ENCODE measurements at regions not wholly inside any gene's neighbourhood (a gene's known extent, or its start where the extent isn't known, plus 50 kb on each side); places are given as distances from the start of the nearest gene placed in this dataset.
"Not testable (repeated sequence)": the region's sequence is repeated elsewhere in the genome, so short reads cannot be mapped to it uniquely, and the experiment has no call there.

DNA sequence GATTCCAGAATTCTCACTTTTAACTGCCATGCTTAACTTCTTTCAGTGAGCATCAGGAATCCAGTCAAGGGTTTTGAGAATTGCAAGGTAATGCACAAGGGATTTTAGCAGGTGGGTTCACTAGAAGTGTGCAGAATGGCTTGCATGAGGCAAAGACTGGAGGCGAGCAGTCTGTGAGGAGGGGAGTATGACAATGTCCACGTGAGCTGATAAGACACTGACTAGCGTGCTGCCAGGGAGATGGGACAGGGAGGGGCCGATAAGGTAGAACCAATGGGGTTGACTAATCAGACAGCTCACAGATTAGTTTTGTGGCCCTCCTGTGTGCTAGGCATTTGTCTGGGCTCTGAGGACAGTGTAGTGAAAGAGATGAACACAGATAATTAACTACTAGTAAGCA is 102.0 kb upstream of the DAZL start:
- Histone ChIP-seq H3K79me2 (ENCODE audit: control insufficient read depth, insufficient read depth, low read length) (no peaks in the 10 kb centered on the region), H3K9me3 (ENCODE audit: control extremely low read depth in 1 of 3, control insufficient read depth in 2 of 3, insufficient read depth in 1 of 3, low read length in 2 of 3) (no peaks in the 10 kb centered on the region), H3K4me2 (replicated peaks; ENCODE audit: low read depth, low read length, poor library complexity, severe bottlenecking) (no peak overlapping the region), H2AFZ (ENCODE audit: insufficient read depth, low read depth, low read length, poor library complexity, severe bottlenecking) (no peak overlapping the region), H3K4me3 (ENCODE audit: control extremely low read depth in 1 of 5, extremely low read depth in 1 of 5, insufficient read depth in 1 of 5, low read depth in 2 of 5, low read length in 4 of 5) (no peak overlapping the region), H3K27ac (ENCODE audit: low read length in 2 of 2) (no peak overlapping the region), H3K4me1 (ENCODE audit: control insufficient read depth in 2 of 2, insufficient read depth in 2 of 2, low read length in 2 of 2) (no peaks in the 10 kb centered on the region), H3K9ac (ENCODE audit: low read length) (no peak overlapping the region), H3K27me3 (replicated peaks in 1 of 4; ENCODE audit: control extremely low read depth in 1 of 4, control insufficient read depth in 3 of 4, insufficient read depth in 4 of 4, low read length in 3 of 4) (no peaks in the 10 kb centered on the region), H4K20me1 (ENCODE audit: control insufficient read depth, insufficient read depth, low read length, poor library complexity, severe bottlenecking) (no peaks in the 10 kb centered on the region), H3K36me3 (replicated peaks in 1 of 2; ENCODE audit: control extremely low read depth in 1 of 2, control insufficient read depth in 1 of 2, extremely low read depth in 1 of 2, insufficient read depth in 2 of 2, low read length in 1 of 2) (no peaks in the 10 kb centered on the region)
- Mint-ChIP-seq H3K9me3 (ENCODE audit: insufficient read depth) (no peaks in the 10 kb centered on the region), H3K27me3 (peaks cover 19% of the 10 kb centered on the region), H3K4me1 (peaks cover 6% of the 10 kb centered on the region), H3K4me3 (no peak overlapping the region), H3K27ac (no peak overlapping the region)
- ATAC-seq (ENCODE audit: low read depth), result no peak
- POLR2A ChIA-PET, result no interaction called here
- intact Hi-C loops (cut with micrococcal nuclease), result no loop called here
- CTCF ChIA-PET, result no interaction called here
- no peak for DNase-seq
- 53% methylated on average over 4 of the region's 4 CpGs for WGBS (ENCODE audit: insufficient coverage)
- TF ChIP-seq EZH2 (IDR thresholded peaks at IDR 0.05; ENCODE audit: borderline replicate concordance, insufficient read depth, low read depth, low read length, poor library complexity, severe bottlenecking), result no peak
- TF ChIP-seq, protein P1, sequence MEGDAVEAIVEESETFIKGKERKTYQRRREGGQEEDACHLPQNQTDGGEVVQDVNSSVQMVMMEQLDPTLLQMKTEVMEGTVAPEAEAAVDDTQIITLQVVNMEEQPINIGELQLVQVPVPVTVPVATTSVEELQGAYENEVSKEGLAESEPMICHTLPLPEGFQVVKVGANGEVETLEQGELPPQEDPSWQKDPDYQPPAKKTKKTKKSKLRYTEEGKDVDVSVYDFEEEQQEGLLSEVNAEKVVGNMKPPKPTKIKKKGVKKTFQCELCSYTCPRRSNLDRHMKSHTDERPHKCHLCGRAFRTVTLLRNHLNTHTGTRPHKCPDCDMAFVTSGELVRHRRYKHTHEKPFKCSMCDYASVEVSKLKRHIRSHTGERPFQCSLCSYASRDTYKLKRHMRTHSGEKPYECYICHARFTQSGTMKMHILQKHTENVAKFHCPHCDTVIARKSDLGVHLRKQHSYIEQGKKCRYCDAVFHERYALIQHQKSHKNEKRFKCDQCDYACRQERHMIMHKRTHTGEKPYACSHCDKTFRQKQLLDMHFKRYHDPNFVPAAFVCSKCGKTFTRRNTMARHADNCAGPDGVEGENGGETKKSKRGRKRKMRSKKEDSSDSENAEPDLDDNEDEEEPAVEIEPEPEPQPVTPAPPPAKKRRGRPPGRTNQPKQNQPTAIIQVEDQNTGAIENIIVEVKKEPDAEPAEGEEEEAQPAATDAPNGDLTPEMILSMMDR (IDR thresholded peaks at IDR 0.05), result no peak

DNA sequence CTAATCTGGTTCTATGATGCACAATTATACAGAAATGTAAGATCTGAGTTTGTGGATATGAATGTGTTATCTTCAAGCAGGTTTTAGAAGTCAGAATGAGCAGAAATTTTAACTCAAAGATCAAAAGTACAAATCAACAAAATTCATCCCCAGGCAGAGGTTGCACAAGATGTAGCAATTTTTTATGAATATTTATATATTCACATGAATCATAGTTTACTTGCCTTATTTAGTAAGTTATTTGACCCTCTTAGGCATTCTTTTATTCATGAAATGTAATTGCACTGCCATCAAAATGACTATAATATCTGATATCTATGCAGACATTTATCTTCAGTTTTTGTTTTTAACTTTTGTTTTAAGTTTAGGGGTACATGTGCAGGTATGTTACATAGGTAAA is 103.1 kb upstream of the DAZL start:
- Histone ChIP-seq H3K27me3 (replicated peaks in 1 of 4; ENCODE audit: control extremely low read depth in 1 of 4, control insufficient read depth in 3 of 4, insufficient read depth in 4 of 4, low read length in 3 of 4) (no peaks in the 10 kb centered on the region), H3K27ac (ENCODE audit: low read length in 2 of 2) (no peak overlapping the region), H3K9me3 (ENCODE audit: control extremely low read depth in 1 of 3, control insufficient read depth in 2 of 3, insufficient read depth in 1 of 3, low read length in 2 of 3) (peaks cover 0 to 3% (median 0%) of the 10 kb centered on the region in 3 donors), H2AFZ (ENCODE audit: insufficient read depth, low read depth, low read length, poor library complexity, severe bottlenecking) (no peak overlapping the region), H3K9ac (ENCODE audit: low read length) (no peak overlapping the region), H3K79me2 (ENCODE audit: control insufficient read depth, insufficient read depth, low read length) (no peaks in the 10 kb centered on the region), H4K20me1 (ENCODE audit: control insufficient read depth, insufficient read depth, low read length, poor library complexity, severe bottlenecking) (no peaks in the 10 kb centered on the region), H3K4me2 (replicated peaks; ENCODE audit: low read depth, low read length, poor library complexity, severe bottlenecking) (no peak overlapping the region), H3K4me3 (ENCODE audit: control extremely low read depth in 1 of 5, extremely low read depth in 1 of 5, insufficient read depth in 1 of 5, low read depth in 2 of 5, low read length in 4 of 5) (no peak overlapping the region), H3K36me3 (replicated peaks in 1 of 2; ENCODE audit: control extremely low read depth in 1 of 2, control insufficient read depth in 1 of 2, extremely low read depth in 1 of 2, insufficient read depth in 2 of 2, low read length in 1 of 2) (no peaks in the 10 kb centered on the region), H3K4me1 (ENCODE audit: control insufficient read depth in 2 of 2, insufficient read depth in 2 of 2, low read length in 2 of 2) (no peaks in the 10 kb centered on the region)
- peaks cover 18% of the 10 kb centered on the region for H3K27me3 Mint-ChIP-seq
- CTCF ChIA-PET, result no interaction called here
- no peak overlapping the region for H3K27ac Mint-ChIP-seq
- ATAC-seq (ENCODE audit: low read depth) (no peak), DNase-seq (no peak)
- H3K4me1 Mint-ChIP-seq, result peaks cover 6% of the 10 kb centered on the region
- intact Hi-C loops (cut with micrococcal nuclease), result no loop called here
- no peak overlapping the region for H3K4me3 Mint-ChIP-seq
- POLR2A ChIA-PET, result no interaction called here
- TF ChIP-seq, protein P1 (IDR thresholded peaks at IDR 0.05), result no peak
- TF ChIP-seq EZH2 (IDR thresholded peaks at IDR 0.05; ENCODE audit: borderline replicate concordance, insufficient read depth, low read depth, low read length, poor library complexity, severe bottlenecking), result no peak
- no peaks in the 10 kb centered on the region for H3K9me3 Mint-ChIP-seq (ENCODE audit: insufficient read depth)

GRCh38 chr3:16711691-16712090 is 106.5 kb upstream of the DAZL start:
- H3K4me1 Mint-ChIP-seq; POLR2A ChIA-PET; H3K4me3 Mint-ChIP-seq; H3K9me3 Mint-ChIP-seq (ENCODE audit: insufficient read depth); H3K4me3 ChIP-seq (ENCODE audit: control extremely low read depth in 1 of 5, extremely low read depth in 1 of 5, insufficient read depth in 1 of 5, low read depth in 2 of 5, low read length in 4 of 5); H3K27ac ChIP-seq (ENCODE audit: low read length in 2 of 2); DNase-seq; H3K9ac ChIP-seq (ENCODE audit: low read length); intact Hi-C loops (cut with micrococcal nuclease); H4K20me1 ChIP-seq (ENCODE audit: control insufficient read depth, insufficient read depth, low read length, poor library complexity, severe bottlenecking); H3K27ac Mint-ChIP-seq; H3K36me3 ChIP-seq (replicated peaks in 1 of 2; ENCODE audit: control extremely low read depth in 1 of 2, control insufficient read depth in 1 of 2, extremely low read depth in 1 of 2, insufficient read depth in 2 of 2, low read length in 1 of 2); H2AFZ ChIP-seq (ENCODE audit: insufficient read depth, low read depth, low read length, poor library complexity, severe bottlenecking); H3K4me1 ChIP-seq (ENCODE audit: control insufficient read depth in 2 of 2, insufficient read depth in 2 of 2, low read length in 2 of 2); H3K79me2 ChIP-seq (ENCODE audit: control insufficient read depth, insufficient read depth, low read length); CTCF ChIA-PET; ATAC-seq (ENCODE audit: low read depth); H3K27me3 ChIP-seq (replicated peaks in 1 of 4; ENCODE audit: control extremely low read depth in 1 of 4, control insufficient read depth in 3 of 4, insufficient read depth in 4 of 4, low read length in 3 of 4); H3K4me2 ChIP-seq (replicated peaks; ENCODE audit: low read depth, low read length, poor library complexity, severe bottlenecking): not testable (repeated sequence)
- peaks cover 28% of the 10 kb centered on the region for H3K27me3 Mint-ChIP-seq
- 88% methylated on average over 1 of the region's 1 CpG for WGBS (ENCODE audit: insufficient coverage)
- H3K9me3 ChIP-seq (ENCODE audit: control extremely low read depth in 1 of 3, control insufficient read depth in 2 of 3, insufficient read depth in 1 of 3, low read length in 2 of 3), result peaks cover 4 to 21% (median 7%) of the 10 kb centered on the region in 3 donors
